ENCODE measurements at regions not wholly inside any gene's neighbourhood (a gene's known extent, or its start where the extent isn't known, plus 50 kb on each side); places are given as distances from the start of the nearest gene placed in this dataset.
"Not testable (repeated sequence)": the region's sequence is repeated elsewhere in the genome, so short reads cannot be mapped to it uniquely, and the experiment has no call there.

DNA sequence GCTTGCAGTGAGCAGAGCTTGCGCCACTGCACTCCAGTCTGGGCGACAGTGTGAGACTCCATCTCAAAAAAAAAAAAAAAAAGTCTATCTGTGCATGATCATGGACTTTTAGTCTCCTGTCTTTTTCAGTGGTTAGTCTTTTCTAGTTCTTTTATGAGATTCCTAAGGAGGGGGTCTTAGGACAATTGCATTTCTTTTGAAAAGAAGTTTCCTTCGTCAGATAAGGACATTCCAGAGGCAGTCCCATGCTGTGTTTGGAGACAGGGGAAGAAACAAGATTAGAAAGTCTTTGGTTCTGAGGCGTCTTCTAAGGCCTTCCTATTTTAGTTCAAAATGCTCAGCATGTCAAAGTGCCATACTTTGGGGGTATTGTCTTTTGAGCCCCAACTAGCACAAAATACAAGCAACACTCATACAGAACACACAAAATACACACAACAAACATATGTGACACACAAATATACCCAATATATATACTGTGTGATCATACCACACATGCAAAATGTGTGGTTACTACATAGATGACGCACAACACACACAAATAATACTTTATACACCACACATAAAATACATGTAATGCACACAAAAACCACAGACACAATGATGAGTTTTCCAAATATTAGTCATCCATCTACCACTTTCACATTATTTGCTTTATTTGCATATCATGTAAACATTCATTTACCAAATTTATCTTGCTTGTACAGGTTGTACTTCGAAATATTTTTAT, 394.5 kb downstream of the SPATA31D1 start:
- DNase-seq: no peak

DNA sequence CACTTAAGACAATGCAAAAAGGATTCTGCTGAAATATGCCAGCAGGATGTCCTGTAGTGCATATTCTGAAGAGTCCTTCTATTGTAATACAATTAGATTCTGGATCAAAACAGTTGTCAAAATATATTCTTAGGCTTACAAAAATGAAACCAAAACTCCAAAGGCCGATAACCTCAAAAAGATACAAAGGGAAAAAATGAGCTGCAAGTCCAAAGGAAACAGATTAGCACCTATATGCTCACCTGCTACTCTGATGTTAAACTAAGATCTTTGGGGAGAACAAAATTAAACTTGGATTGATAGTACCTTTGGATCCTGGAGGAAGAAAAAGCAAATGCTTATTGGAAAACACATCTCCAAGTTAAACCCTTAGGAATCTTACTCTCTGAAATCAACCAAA, 397.1 kb downstream of the SPATA31D1 start:
- no peak for DNase-seq

DNA sequence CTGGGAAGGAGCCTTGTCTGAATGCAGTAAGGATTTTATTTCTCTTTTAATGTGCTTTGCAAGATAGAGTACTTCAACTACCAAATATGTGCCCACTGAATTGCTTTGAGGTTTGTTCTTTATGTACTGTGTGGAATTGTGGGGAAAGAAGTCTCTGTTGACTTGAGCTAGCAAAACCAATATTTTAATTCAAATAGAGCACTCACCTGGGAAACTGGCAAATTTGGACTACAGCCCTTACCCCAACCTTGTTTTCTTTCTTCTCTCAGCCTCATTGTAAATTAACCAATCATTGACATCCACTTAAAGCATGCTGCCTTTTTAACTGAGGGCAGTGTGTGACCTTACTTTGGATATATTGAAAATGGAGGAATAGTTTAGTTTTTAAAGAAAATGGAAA, 409.0 kb downstream of the SPATA31D1 start:
- DNase-seq: no peak

DNA sequence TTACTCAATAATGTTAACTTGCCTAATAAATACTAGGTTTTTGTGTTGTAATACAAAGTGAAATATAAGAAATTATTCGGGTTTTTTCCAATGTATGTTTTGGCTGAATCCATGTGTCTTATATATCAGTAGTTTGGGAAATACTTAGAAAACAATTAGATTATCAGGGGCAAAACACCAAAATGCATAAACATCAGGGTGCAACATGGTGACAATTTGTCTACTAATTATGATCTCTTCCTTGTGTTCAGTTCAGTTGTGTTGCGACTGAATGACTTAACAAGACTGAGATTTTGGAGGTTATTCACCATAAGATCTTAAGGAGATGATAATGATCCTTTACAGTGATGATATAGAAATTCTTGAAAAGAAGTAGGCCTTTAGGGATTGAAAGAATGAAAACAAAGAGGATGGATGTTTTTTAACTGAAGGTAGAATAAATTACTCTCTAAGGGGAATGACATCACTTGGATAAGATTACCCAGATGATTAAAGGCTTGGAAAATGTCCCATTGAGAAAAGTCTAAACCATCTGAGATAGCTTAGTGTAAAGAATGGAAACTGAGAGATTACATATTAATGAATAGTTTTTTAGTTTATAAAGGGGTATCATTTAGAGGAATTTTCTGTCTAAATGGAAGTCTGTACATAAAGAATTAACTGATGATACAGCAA, 415.8 kb downstream of the SPATA31D1 start:
- peak; percentile 77 to 79 for DNase-seq

DNA sequence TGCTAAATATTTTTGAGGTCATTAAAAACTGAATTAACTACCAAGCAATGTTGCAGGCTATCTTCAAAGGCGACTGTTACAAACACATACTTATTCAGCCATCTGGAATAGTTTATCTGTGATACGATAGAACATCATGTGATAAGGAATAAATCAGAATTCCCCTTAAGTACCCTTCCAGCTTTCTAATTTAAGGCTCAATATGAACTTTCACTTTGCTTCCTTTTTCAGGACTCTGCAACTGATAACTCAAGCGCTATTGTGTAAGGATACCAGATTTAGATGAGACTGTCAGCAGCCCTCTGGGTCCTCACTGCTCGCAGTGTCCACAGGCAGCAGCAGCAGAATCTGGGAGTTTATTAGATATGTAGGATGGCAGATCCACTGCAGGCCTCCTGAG, 416.3 kb downstream of the SPATA31D1 start:
- peak in 1 of 2 donors; percentile 88 for DNase-seq

DNA sequence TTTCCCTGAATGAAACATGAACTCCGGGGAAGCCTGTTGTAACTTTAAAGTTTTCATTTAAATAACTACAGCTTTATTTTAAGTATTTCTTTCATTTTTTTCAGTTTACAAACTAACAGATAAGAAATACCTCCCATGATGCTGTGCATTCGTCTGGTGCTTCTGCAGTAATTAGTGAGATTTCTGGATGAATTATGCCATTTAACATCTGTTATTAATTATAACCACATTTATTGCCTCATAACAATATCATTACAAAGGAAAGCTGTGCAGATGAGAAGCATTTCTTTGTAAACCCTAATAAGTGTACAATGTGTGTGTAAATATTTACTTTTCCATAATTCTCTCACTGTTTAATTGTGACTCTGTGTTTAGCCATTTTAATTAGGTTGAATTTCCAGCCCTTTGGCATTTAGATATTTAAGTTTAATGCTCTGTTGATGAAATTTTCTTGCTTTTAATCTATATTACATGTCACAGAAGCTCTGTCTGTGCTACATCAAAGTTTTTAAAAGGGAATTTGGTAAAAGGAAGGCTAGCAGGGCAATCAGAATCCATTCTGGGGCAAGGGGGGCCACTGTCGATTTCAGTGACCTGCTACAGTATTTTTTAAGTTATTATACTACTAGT, 418.0 kb downstream of the SPATA31D1 start:
- DNase-seq: no peak

DNA sequence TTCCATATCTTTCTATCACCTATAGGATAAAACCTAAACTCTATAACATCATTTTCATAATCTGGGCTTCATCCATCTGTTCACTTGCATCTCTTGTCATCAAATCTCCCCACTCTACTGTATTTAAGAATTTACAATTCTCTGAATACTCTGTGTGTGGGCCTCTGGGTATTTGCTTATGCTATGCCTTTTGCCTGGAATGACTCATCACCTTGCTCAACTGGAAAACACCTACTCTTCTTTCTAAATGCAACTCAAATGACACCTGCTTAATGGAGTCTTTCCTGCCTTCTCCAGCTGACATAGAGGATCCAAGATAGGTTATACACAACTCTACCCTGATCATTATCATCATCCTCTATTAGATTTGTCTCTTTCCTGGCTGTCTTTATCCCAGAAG, 421.7 kb downstream of the SPATA31D1 start:
- DNase-seq: no peak

DNA sequence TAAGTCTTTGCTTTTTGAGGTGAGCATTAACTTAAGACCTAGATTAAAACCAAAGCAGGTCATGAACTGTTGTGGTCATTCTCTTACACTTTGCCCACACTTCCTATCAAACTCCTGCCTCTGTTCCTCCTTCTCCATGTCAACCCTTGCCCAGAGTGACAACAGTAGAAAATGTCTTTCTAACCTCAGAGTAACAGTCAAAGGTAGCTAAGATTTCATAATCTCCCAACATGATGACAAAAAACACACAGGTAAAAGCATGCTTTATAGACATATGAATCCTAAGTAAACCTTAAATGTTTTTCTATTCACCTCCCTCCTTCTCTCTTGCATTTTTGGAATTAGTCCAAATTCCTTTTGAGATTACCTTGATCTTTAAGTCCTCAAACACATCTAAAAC, 422.3 kb downstream of the SPATA31D1 start:
- DNase-seq: no peak

DNA sequence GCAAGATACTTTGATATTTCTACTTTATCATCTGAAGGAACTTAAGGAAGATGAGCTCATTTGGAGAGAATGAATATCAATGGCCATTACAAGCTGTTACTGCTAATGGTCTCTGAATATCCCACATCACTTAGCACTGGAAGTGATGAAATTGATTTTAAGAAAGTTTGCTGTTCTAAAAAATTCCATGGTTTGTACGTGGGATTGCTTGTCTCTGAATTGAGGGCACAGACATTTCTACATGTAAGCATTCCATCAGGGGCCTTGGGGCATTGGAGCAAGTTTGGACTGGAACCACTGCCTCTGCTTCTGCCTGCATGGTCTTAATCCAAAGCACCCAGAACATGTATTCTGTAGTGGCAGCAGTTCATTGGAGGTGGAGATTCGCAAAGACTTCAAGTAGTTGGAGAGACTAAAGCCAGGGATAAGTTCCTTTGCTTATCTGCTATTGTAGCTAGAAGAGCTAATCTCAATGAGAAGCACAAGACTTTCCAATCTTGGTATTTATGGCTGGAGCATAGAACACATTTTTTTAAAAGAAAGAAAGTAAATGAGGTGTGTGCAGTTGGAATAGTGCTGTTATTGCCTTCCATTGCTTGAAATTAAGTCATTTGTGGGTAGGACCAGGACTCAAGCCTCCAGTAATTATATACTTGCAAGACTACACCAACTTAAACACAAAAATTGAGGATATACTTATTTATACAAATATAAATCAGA, 424.2 kb downstream of the SPATA31D1 start:
- no peak for DNase-seq

DNA sequence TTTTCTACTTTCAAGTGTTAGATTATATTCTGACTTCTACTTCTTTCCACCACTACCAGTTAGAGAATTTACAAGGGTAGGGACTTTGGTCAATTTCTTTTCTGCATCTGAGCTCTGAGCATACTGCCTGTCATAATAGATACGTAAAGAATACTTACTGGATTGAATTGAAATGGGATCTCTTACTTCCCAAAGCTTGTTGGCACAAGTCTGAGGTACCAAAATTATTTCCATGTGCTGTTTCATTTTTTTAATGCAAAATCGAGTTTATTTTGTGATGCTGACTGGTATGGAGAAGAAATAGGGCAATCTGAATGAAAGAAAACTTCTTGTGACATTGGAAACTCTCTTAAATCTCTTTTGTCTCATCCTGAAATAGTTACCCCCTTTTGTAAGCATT, 428.9 kb downstream of the SPATA31D1 start:
- no peak for DNase-seq

DNA sequence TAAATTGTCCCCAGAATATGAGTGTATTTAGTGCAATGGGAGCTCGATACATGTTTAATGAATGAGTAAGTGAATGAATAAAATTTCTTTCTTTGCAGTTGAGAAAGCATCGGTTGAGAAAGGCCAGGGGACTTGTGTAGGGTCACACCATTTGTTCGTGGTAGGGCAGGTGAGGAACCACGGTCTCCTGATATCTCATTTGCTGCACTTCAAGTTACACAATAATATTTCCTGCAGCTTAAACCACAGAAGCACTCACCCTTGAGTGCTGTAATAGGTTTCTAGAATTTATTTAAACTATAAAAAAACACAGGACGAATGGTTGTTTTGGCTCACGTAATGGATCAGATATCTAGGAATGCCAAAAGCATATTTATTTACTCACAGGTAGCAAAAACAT, 429.8 kb downstream of the SPATA31D1 start:
- DNase-seq: no peak

DNA sequence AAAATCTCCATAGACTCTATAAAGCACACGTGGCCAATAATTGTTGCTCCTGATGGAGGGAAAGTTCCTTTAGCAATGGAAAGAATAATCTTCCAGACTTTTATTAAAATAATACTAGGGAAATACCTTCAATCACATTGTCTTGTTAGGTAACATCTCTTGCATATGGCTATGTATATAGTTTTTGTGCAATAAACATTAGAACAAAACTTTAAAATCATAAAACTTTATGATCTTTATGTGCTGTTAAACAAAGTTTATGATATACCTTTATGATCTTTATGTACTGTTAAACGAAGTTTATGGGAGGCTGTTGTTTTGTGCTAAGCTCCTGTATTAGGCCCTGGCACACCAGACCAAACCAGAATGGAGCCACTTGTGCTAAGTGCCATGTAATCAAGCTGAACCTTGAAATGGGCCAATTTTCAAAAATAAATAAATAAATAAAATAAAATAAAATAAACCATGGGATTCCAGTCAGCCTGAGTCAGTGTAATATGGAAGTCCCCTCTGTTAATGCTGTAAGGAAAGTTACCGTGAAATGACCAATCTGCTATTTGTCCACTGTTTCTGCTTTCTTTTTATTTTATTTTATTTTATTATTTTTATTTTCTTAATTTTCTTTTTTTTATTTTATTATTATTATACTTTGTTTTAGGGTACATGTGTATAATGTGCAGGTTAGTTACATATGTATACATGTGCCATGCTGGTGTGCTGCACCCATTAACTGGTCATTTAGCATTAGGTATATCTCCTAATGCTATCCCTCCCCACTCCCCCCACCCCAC, 431.3 kb downstream of the SPATA31D1 start:
- DNase-seq: no peak

DNA sequence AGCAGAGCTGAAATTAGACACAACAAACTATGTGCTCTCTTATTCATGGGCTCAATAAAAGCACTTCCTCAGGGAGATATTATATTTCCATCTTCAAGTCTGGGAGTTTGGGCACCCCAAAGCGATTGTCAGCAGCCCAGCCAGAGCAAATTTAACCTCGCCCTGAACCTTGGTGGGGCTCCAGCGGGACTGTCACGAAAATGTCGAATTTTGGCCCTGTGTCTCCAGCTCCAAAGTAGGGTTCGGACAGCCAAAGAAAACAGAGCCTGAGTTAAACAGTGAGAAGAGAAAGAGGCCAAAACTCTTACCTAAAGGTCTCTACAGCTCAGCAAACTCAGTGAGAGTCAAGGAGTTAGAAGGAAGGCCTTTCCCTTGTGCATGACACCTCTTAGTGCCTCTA, 432.9 kb downstream of the SPATA31D1 start:
- DNase-seq: no peak

DNA sequence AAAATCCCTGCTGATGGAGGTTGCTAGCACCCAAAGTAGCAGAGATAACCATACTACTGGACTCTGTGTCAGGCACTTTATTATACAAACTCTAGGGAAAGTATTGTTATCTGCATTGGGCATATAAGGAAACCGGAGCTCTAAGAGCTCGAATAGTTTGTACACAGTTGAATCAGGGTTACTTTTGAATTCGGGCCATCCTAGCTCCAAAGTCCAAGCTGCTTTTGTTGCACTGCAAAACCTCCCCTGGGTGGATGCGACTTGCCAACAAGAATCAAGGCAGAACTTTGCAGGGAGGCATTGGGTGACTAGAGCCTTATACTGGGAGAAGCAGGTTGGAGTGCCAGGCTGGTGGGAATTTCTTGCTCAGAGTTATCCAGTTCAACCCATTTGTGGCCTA, 435.1 kb downstream of the SPATA31D1 start:
- no peak for DNase-seq

DNA sequence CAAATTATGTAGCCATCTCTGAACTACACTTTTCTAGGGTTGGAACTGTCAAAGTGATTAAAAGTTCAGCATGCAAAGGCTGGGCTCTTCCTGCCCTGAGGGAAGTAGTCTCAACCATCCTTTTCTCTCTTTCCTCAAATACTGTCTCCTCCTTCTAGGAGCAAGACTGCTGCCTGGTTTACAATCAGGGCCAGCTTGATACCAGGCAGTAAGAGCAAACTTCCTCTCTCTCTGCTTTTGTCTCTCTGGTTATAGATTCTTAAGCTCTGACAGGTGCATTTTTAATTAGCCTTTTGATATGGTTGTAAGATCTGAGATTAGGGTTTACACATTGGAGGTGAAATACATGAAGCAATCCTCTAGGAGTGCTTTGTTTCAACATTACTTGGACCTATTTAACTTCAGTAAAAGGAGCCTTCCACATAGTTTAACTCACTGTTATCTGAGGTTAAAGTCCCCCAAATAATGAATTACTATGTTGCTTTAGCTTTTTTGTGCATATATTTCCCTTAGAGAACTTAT, 436.1 kb downstream of the SPATA31D1 start:
- no peak for DNase-seq

DNA sequence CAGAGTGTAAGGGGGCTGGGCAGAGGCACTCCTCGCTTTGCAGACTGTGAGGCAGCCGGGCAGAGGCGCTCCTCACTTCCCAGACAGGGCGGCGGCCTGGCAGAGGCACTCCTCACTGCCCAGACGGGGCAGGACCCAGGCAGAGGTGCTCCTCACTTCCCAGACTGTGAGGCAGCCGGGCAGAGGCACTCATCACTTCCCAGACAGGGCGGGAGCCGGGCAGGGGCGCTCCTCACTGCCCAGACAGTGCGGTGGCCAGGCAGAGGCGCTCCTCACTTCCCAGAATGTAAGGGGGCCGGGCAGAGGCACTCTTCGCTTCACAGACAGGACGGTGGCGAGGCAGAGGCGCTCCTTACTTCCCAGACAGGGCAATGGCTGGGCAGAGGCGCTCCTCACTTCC, 442.5 kb downstream of the SPATA31D1 start:
- no peak for DNase-seq

DNA sequence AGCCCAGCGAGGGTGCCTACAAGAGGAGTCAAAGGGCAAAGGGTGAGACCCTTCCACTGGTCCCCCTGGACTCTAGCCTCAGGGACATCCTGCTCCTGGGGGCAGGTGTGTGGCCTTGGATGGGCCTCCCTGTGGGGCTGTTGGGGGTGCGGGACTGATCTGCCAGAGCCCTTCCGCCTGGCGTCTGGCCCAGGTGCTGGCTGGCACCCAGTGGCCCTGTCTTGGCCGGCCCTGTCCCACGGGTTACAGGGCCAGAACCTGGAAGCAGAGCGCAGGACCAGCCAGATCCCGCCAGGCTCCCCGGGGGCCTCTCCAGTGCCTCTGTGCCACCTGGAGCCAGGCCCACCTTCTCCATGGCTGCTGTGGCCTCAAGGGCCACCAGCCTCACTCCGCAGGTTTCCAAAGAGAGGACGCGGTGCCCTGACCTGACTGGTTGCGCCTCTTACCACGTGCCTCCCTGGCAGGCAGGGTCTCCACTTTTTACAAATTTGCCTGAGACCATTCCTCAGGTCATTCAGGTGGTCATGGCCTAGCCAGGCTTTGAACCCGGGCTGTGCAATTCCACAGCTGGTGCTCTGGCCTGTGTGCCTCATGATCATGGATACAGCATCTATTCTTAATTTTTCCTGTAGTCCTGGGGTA, 444.8 kb downstream of the SPATA31D1 start:
- DNase-seq: not testable (repeated sequence)

DNA sequence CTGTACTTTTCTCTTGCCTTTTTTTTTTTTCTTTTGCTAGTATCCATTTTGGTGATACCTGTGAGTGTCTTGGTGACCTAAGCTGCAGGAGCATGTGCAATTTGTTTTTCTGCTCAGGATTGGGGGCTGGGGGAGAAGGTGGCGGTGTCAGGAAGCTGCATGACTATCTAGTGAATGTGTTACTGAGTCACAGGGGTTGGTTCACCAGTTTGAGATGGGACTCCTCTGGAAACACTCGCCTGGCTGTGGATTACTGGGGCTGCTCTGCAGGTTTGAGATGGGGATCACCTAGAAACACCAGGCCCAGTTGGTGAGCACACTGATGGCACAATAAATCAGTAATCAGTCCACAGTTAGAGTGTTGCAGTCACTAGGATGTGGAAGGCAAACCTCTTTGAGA, 447.9 kb downstream of the SPATA31D1 start:
- no peak for DNase-seq

DNA sequence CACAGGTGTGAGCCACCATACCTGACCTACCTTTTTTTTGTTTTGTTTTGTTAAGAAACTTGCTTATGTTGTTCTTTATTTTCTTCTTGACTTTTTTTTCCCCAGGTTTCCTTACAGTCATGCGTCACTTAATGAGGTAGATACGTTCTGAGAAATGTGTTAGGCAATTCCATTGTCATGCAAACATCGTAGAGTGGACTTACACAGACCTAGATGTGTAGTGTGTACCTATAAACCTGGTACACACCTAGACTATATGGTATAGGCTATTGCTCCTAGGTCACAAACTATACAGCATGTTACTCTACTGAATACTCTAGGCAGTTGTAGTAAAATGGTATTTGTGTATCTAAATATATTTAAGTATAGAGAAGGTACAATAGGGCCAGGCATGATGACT, 448.6 kb downstream of the SPATA31D1 start:
- DNase-seq: not testable (repeated sequence)

DNA sequence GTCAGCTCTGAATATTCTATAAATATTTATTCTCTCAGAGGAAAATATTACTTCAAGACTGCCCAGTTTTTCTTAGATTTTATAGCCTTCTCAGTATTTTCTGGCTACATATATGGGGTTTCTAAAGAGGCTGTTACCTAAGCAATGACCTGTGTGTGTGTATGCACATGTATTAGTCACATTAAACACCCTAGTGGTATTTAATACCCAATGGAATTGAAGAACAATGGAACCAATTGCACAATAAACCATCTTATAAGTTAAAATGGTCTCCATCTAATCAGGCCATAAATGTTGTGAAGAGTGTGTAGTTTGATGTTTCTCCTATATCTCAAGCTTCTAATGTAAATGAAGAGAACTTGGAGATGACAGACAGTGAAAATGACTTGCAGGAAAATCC, 450.0 kb downstream of the SPATA31D1 start:
- DNase-seq: no peak

DNA sequence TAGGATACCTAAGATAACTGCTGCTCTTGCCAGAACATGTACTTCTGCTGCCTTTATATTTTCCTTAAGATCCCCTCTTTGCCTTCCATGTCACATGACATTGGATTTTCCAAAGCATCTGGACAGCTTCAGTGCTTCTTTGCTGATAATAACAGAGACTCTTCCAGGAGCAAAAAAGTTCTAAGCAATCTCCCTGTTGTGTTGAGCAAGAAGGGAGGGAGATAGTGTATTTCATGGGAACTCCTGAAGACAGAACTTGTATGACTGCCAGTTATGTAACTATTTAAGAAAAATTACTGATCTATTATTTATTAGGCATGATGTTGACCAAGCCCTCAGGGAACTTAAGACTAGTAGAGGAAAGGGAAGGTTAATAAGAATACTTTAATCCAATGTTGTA, 454.7 kb downstream of the SPATA31D1 start:
- DNase-seq: no peak

Data from right lung (tissue), 2 donors.